Esophagus muscularis mucosa (tissue), 4 donors: ENCODE measurements at regions not wholly inside any gene's neighbourhood (a gene's known extent, or its start where the extent isn't known, plus 50 kb on each side); places are given as distances from the start of the nearest gene placed in this dataset.
"Not testable (repeated sequence)": the region's sequence is repeated elsewhere in the genome, so short reads cannot be mapped to it uniquely, and the experiment has no call there.

Experiments
- DNase-seq: peaks from one replicate; pipeline ENCODE4 v3.0.0-alpha.2; 2017; ENCODE audit errors: extremely low spot score
- H3K27ac ChIP-seq, 4 donors: fragments of 200-600 bp; sonication (generic); replicated peaks in 1 of 4; 1 replicate in 3 of 4; 2 replicates in 1 of 4; pipeline ENCODE4 v1.5.1; 2016 to 2019; ENCODE audit warnings: mild to moderate bottlenecking in 1 of 4
- H3K27me3 ChIP-seq, 4 donors: fragments of 200-600 bp; sonication (generic); one replicate each; pipeline versions ENCODE4 v1.5.1 to v1.6.0; 2016 to 2019
- H3K36me3 ChIP-seq, 4 donors: fragments of 200-600 bp; sonication (generic); one replicate each; pipeline ENCODE4 v1.5.1; 2016 to 2019
- H3K4me1 ChIP-seq, 4 donors: fragments of 200-600 bp; sonication (generic); one replicate each; pipeline ENCODE4 v1.5.1; 2016 to 2019
- H3K4me3 ChIP-seq, 4 donors: fragments of 200-600 bp; sonication (generic); 1 replicate in 2 of 4; 2 replicates in 2 of 4; pipeline ENCODE4 v1.5.1; 2016 to 2019; ENCODE audit warnings: mild to moderate bottlenecking in 4 of 4, moderate library complexity in 1 of 4
- H3K9me3 ChIP-seq, 4 donors: fragments of 200-600 bp; sonication (generic); 1 replicate in 3 of 4; 2 replicates in 1 of 4; pipeline ENCODE4 v1.5.1; 2016 to 2019
- CTCF ChIP-seq, 3 experiments: fragments of 200-600 bp in 2 of 3; fragments of 450-650 bp in 1 of 3; sonication (generic) in 2 of 3; IDR thresholded peaks; one replicate each; pipeline ENCODE4 v1.5.1; 2017 to 2019; ENCODE audit warnings: antibody characterized with exemption in 3 of 3, mild to moderate bottlenecking in 2 of 3, moderate library complexity in 1 of 3
- EP300 ChIP-seq: sonication (generic); formaldehyde crosslinking; IDR thresholded peaks from one replicate; pipeline ENCODE4 v1.6.1; 2017; ENCODE audit warnings: antibody characterized with exemption
- POLR2A ChIP-seq: fragments of 450-650 bp; IDR thresholded peaks from one replicate; pipeline ENCODE4 v1.6.1; 2017; ENCODE audit warnings: antibody characterized with exemption, moderate library complexity, mild to moderate bottlenecking, low read depth
- POLR2AphosphoS5 ChIP-seq, 2 donors: sonication (generic); formaldehyde crosslinking; IDR thresholded peaks; one replicate each; pipeline ENCODE4 v1.6.1; 2017; ENCODE audit warnings: antibody characterized with exemption in 2 of 2
- WGBS: methylation state at CpG from one replicate; pipeline ENCODE4 v1.1.5; 2018; 5-methylcytosine and 5-hydroxymethylcytosine counted together
- intact Hi-C: fragments of 100-400 bp; cut with DNase I; formaldehyde crosslinking; loops from one replicate; pipeline ENCODE4 v1.15.1; 2023

- TF ChIP-seq POLR2AphosphoS5 (IDR thresholded peaks at IDR 0.05) (no peak), CTCF (IDR thresholded peaks at IDR 0.05) (no peak), POLR2A (no peak), EP300 (no peak)
- H3K36me3 ChIP-seq = no peaks in the 10 kb centered on the region
- no peak overlapping the region for H3K27ac ChIP-seq
- no peaks in the 10 kb centered on the region for H3K27me3 ChIP-seq
- 88% methylated on average over 4 of the region's 4 CpGs for WGBS
- DNase-seq = no peak
- H3K9me3 ChIP-seq = no peaks in the 10 kb centered on the region
- no peaks in the 10 kb centered on the region for H3K4me1 ChIP-seq
- intact Hi-C loops = no loop called here
- no peak overlapping the region for H3K4me3 ChIP-seq
Measured at GRCh38 chr11:116030697-116031331, 526.6 kb upstream of the CADM1 start.

- H3K4me3 ChIP-seq, H3K27ac ChIP-seq, H3K36me3 ChIP-seq, DNase-seq, H3K27me3 ChIP-seq, H3K9me3 ChIP-seq, H3K4me1 ChIP-seq, intact Hi-C loops: not testable (repeated sequence)
- WGBS = 76% methylated on average over 1 of the region's 1 CpG
Measured at GRCh38 chr11:116028506-116028905, 524.3 kb upstream of the CADM1 start.

GRCh38 chr11:115999437-115999836 is 495.2 kb upstream of the CADM1 start:
- H3K4me1 ChIP-seq = no peaks in the 10 kb centered on the region
- TF ChIP-seq POLR2A (no peak), CTCF (IDR thresholded peaks at IDR 0.05) (no peak), POLR2AphosphoS5 (IDR thresholded peaks at IDR 0.05) (no peak), EP300 (no peak)
- intact Hi-C loops = no loop called here

GRCh38 chr11:115996808-115997188 is 492.6 kb upstream of the CADM1 start:
- no peak for TF ChIP-seq CTCF (IDR thresholded peaks at IDR 0.05)
- TF ChIP-seq EP300 = no peak
- no peak for TF ChIP-seq POLR2AphosphoS5 (IDR thresholded peaks at IDR 0.05)
- TF ChIP-seq POLR2A = no peak
- Histone ChIP-seq H3K4me1 (no peaks in the 10 kb centered on the region), H3K4me3 (no peak overlapping the region), H3K36me3 (no peaks in the 10 kb centered on the region), H3K27me3 (no peaks in the 10 kb centered on the region), H3K27ac (no peak overlapping the region), H3K9me3 (no peaks in the 10 kb centered on the region)
- peak; percentile 78 for DNase-seq
- intact Hi-C loops = no loop called here
- 79% methylated on average over 3 of the region's 3 CpGs for WGBS

More at GRCh38 chr11:115999437-115999836, 495.2 kb upstream of the CADM1 start:
- no peak overlapping the region for H3K27ac ChIP-seq
- peak; percentile 34 for DNase-seq
- H3K36me3 ChIP-seq = no peaks in the 10 kb centered on the region
- H3K9me3 ChIP-seq = peaks cover 0 to 6% (median under 1%) of the 10 kb centered on the region in 4 donors
- no peak overlapping the region for H3K4me3 ChIP-seq
- no peaks in the 10 kb centered on the region for H3K27me3 ChIP-seq

- Histone ChIP-seq H3K27me3 (no peaks in the 10 kb centered on the region), H3K4me3 (no peak overlapping the region), H3K27ac (no peak overlapping the region), H3K9me3 (no peaks in the 10 kb centered on the region), H3K36me3 (no peaks in the 10 kb centered on the region), H3K4me1 (no peaks in the 10 kb centered on the region)
- intact Hi-C loops = no loop called here
- TF ChIP-seq CTCF (IDR thresholded peaks at IDR 0.05) = no peak
- DNase-seq = peak; percentile 68
- 91% methylated on average over 5 of the region's 5 CpGs for WGBS
Measured at GRCh38 chr11:115996125-115996807, 492.1 kb upstream of the CADM1 start.
